ENCODE measurements at regions not wholly inside any gene's neighbourhood (a gene's known extent, or its start where the extent isn't known, plus 50 kb on each side); places are given as distances from the start of the nearest gene placed in this dataset.

- no peak overlapping the region for H3K4me3 ChIP-seq (ENCODE audit: insufficient read depth, low read depth, low read length)
- H3K36me3 ChIP-seq (ENCODE audit: control insufficient read depth, insufficient read depth, low read length): no peaks in the 10 kb centered on the region
- no peaks in the 10 kb centered on the region for H3K9me3 ChIP-seq (ENCODE audit: control insufficient read depth, low read length)
- no peaks in the 10 kb centered on the region for H3K27me3 ChIP-seq (ENCODE audit: control insufficient read depth, insufficient read depth, low read length, poor library complexity, severe bottlenecking)
- no peak overlapping the region for H3K27ac ChIP-seq (ENCODE audit: insufficient read depth, low read depth, low read length, poor library complexity, severe bottlenecking)
- H3K4me1 ChIP-seq (ENCODE audit: control insufficient read depth, insufficient read depth, low read length): peaks cover 17% of the 10 kb centered on the region
- 76 to 77% methylated on average over 7 of the region's 7 CpGs for WGBS, 2 experiments
Measured at GRCh38 chr12:105616971-105617540, 286.6 kb downstream of the C12orf75 start.

DNA sequence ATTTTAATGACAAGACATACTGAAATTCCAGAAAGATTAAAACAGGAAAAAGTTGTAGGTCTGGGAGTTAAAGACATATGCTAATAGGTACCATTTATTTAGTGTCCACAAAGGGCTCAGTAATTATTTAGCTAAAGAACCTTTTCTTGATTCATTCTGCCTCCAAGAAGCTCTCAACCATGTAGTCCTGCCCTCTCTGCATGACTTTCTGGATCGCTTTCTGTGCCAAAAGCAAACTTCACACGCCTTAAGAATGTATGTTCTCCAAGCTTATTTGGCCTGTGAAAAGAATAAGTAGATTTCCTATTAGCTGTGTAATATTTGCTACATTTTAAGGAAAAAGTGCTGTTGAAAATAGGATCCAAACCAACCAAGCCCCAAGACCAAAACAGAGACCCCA lies 291.7 kb downstream of the C12orf75 start:
- no peak overlapping the region for H3K4me3 ChIP-seq (ENCODE audit: insufficient read depth, low read depth, low read length)
- H3K27me3 ChIP-seq (ENCODE audit: control insufficient read depth, insufficient read depth, low read length, poor library complexity, severe bottlenecking): no peaks in the 10 kb centered on the region
- peaks cover 21% of the 10 kb centered on the region for H3K4me1 ChIP-seq (ENCODE audit: control insufficient read depth, insufficient read depth, low read length)
- no peaks in the 10 kb centered on the region for H3K9me3 ChIP-seq (ENCODE audit: control insufficient read depth, low read length)
- WGBS, 2 experiments: 100% methylated on average over 2 of the region's 2 CpGs
- H3K36me3 ChIP-seq (ENCODE audit: control insufficient read depth, insufficient read depth, low read length): no peaks in the 10 kb centered on the region
- H3K27ac ChIP-seq (ENCODE audit: insufficient read depth, low read depth, low read length, poor library complexity, severe bottlenecking): no peak overlapping the region

- Histone ChIP-seq H3K36me3 (ENCODE audit: control insufficient read depth, insufficient read depth, low read length) (no peaks in the 10 kb centered on the region), H3K9me3 (ENCODE audit: control insufficient read depth, low read length) (no peaks in the 10 kb centered on the region), H3K4me3 (ENCODE audit: insufficient read depth, low read depth, low read length) (no peak overlapping the region), H3K4me1 (ENCODE audit: control insufficient read depth, insufficient read depth, low read length) (peaks cover 26% of the 10 kb centered on the region), H3K27me3 (ENCODE audit: control insufficient read depth, insufficient read depth, low read length, poor library complexity, severe bottlenecking) (no peaks in the 10 kb centered on the region), H3K27ac (ENCODE audit: insufficient read depth, low read depth, low read length, poor library complexity, severe bottlenecking) (no peak overlapping the region)
- 77 to 85% methylated on average over 5 to 9 of the region's 9 CpGs for WGBS, 2 experiments
Measured at GRCh38 chr12:105622846-105623736, 292.6 kb downstream of the C12orf75 start.

- no peak overlapping the region for H3K4me3 ChIP-seq (ENCODE audit: insufficient read depth, low read depth, low read length)
Measured at GRCh38 chr12:105626653-105627052, 296.2 kb downstream of the C12orf75 start.

GRCh38 chr12:105637470-105637869 lies 307.0 kb downstream of the C12orf75 start:
- WGBS, 2 experiments: 95 to 100% methylated on average over 2 of the region's 2 CpGs
- Histone ChIP-seq H3K36me3 (ENCODE audit: control insufficient read depth, insufficient read depth, low read length) (peaks cover 5% of the 10 kb centered on the region), H3K4me3 (ENCODE audit: insufficient read depth, low read depth, low read length) (no peak overlapping the region), H3K27me3 (ENCODE audit: control insufficient read depth, insufficient read depth, low read length, poor library complexity, severe bottlenecking) (no peaks in the 10 kb centered on the region), H3K9me3 (ENCODE audit: control insufficient read depth, low read length) (peaks cover 8% of the 10 kb centered on the region), H3K27ac (ENCODE audit: insufficient read depth, low read depth, low read length, poor library complexity, severe bottlenecking) (no peak overlapping the region), H3K4me1 (ENCODE audit: control insufficient read depth, insufficient read depth, low read length) (peaks cover 9% of the 10 kb centered on the region)

More at GRCh38 chr12:105626653-105627052, 296.2 kb downstream of the C12orf75 start:
- no peaks in the 10 kb centered on the region for H3K27me3 ChIP-seq (ENCODE audit: control insufficient read depth, insufficient read depth, low read length, poor library complexity, severe bottlenecking)
- no peaks in the 10 kb centered on the region for H3K36me3 ChIP-seq (ENCODE audit: control insufficient read depth, insufficient read depth, low read length)
- H3K4me1 ChIP-seq (ENCODE audit: control insufficient read depth, insufficient read depth, low read length): peaks cover 26% of the 10 kb centered on the region
- no peaks in the 10 kb centered on the region for H3K9me3 ChIP-seq (ENCODE audit: control insufficient read depth, low read length)
- 87 to 94% methylated on average over 3 of the region's 3 CpGs for WGBS, 2 experiments
- no peak overlapping the region for H3K27ac ChIP-seq (ENCODE audit: insufficient read depth, low read depth, low read length, poor library complexity, severe bottlenecking)

DNA sequence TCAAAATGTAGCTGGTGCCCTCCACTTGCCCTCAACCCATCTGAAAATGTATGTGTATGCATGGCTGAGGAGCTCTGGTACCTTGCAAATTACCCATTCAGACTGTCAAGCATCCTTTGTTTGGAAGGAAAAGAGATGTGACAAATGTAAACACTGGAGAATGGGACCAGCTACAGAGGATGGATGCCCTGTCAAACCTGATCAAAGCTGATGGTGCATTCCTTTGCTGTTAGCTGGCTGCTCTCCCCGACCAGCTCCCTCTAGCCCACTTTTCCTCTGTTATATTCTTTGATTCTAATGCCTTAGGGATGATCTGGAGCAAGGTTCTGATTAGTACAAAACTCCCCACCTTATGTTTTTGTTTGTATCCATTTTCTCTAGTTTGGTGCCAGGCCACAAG lies 310.3 kb downstream of the C12orf75 start:
- peaks cover 5% of the 10 kb centered on the region for H3K36me3 ChIP-seq (ENCODE audit: control insufficient read depth, insufficient read depth, low read length)
- H3K4me3 ChIP-seq (ENCODE audit: insufficient read depth, low read depth, low read length): no peak overlapping the region
- WGBS, 2 experiments: 0 to 19% methylated on average over 1 of the region's 1 CpG
- peaks cover 6% of the 10 kb centered on the region for H3K9me3 ChIP-seq (ENCODE audit: control insufficient read depth, low read length)
- H3K27me3 ChIP-seq (ENCODE audit: control insufficient read depth, insufficient read depth, low read length, poor library complexity, severe bottlenecking): no peaks in the 10 kb centered on the region
- no peak overlapping the region for H3K27ac ChIP-seq (ENCODE audit: insufficient read depth, low read depth, low read length, poor library complexity, severe bottlenecking)
- peaks cover 9% of the 10 kb centered on the region for H3K4me1 ChIP-seq (ENCODE audit: control insufficient read depth, insufficient read depth, low read length)

DNA sequence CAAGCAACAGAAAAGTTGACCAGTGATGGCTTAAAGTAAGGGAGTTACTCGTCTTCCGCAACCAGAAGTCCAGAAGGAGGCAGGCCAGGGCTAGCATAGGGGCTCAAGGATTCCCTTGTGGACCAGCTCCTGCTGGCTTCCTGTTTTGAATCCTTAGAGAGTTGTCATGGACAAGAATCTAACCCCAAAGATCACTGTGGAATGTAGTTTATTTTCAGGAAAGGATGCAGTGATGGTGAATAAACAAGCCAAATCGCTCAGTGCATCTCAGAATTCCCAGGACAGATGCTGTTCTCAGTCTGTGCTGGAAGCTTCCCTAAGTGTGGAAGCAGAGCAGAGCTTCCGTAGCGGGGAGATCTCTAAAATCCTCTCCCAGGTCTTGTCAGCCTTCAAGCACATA lies 311.3 kb downstream of the C12orf75 start:
- H3K27ac ChIP-seq (ENCODE audit: insufficient read depth, low read depth, low read length, poor library complexity, severe bottlenecking): no peak overlapping the region
- peaks cover 2% of the 10 kb centered on the region for H3K9me3 ChIP-seq (ENCODE audit: control insufficient read depth, low read length)
- no peak overlapping the region for H3K4me3 ChIP-seq (ENCODE audit: insufficient read depth, low read depth, low read length)
- no peaks in the 10 kb centered on the region for H3K27me3 ChIP-seq (ENCODE audit: control insufficient read depth, insufficient read depth, low read length, poor library complexity, severe bottlenecking)
- 89 to 97% methylated on average over 5 of the region's 5 CpGs for WGBS, 2 experiments
- peaks cover 9% of the 10 kb centered on the region for H3K4me1 ChIP-seq (ENCODE audit: control insufficient read depth, insufficient read depth, low read length)
- no peaks in the 10 kb centered on the region for H3K36me3 ChIP-seq (ENCODE audit: control insufficient read depth, insufficient read depth, low read length)

DNA sequence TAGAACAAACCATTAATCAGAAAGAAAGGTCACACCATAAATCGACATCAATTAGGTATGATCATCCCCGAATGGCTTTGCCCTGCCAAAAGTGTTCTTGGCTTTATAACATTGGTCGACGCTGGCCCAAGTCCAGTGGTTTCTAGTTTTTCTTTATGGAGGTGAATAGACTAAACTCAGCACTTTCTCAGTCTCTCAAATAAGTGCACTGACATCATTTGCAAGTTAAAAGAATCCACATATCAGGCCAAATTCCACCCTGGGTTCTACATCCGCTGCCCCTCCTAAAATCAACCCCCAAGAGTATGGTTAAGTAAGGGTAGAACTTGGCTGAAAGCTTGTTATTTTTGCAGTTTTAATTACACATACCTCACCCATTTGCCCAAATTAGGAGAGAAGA lies 314.3 kb downstream of the C12orf75 start:
- H3K36me3 ChIP-seq (ENCODE audit: control insufficient read depth, insufficient read depth, low read length): no peaks in the 10 kb centered on the region
- WGBS, 2 experiments: 90 to 95% methylated on average over 4 of the region's 5 CpGs
- no peaks in the 10 kb centered on the region for H3K9me3 ChIP-seq (ENCODE audit: control insufficient read depth, low read length)
- H3K27me3 ChIP-seq (ENCODE audit: control insufficient read depth, insufficient read depth, low read length, poor library complexity, severe bottlenecking): no peaks in the 10 kb centered on the region
- H3K4me3 ChIP-seq (ENCODE audit: insufficient read depth, low read depth, low read length): no peak overlapping the region
- H3K4me1 ChIP-seq (ENCODE audit: control insufficient read depth, insufficient read depth, low read length): peaks cover 8% of the 10 kb centered on the region
- no peak overlapping the region for H3K27ac ChIP-seq (ENCODE audit: insufficient read depth, low read depth, low read length, poor library complexity, severe bottlenecking)

- 90 to 96% methylated on average over 1 of the region's 1 CpG for WGBS, 2 experiments
- Histone ChIP-seq H3K27ac (ENCODE audit: insufficient read depth, low read depth, low read length, poor library complexity, severe bottlenecking) (no peak overlapping the region), H3K27me3 (ENCODE audit: control insufficient read depth, insufficient read depth, low read length, poor library complexity, severe bottlenecking) (no peaks in the 10 kb centered on the region), H3K4me3 (ENCODE audit: insufficient read depth, low read depth, low read length) (no peak overlapping the region), H3K9me3 (ENCODE audit: control insufficient read depth, low read length) (no peaks in the 10 kb centered on the region), H3K36me3 (ENCODE audit: control insufficient read depth, insufficient read depth, low read length) (no peaks in the 10 kb centered on the region), H3K4me1 (ENCODE audit: control insufficient read depth, insufficient read depth, low read length) (no peaks in the 10 kb centered on the region)
Measured at GRCh38 chr12:105654606-105655005, 324.1 kb downstream of the C12orf75 start.

GRCh38 chr12:105658389-105658788 lies 327.9 kb downstream of the C12orf75 start:
- Histone ChIP-seq H3K9me3 (ENCODE audit: control insufficient read depth, low read length) (no peaks in the 10 kb centered on the region), H3K4me1 (ENCODE audit: control insufficient read depth, insufficient read depth, low read length) (no peaks in the 10 kb centered on the region), H3K27ac (ENCODE audit: insufficient read depth, low read depth, low read length, poor library complexity, severe bottlenecking) (no peak overlapping the region), H3K27me3 (ENCODE audit: control insufficient read depth, insufficient read depth, low read length, poor library complexity, severe bottlenecking) (no peaks in the 10 kb centered on the region), H3K36me3 (ENCODE audit: control insufficient read depth, insufficient read depth, low read length) (no peaks in the 10 kb centered on the region), H3K4me3 (ENCODE audit: insufficient read depth, low read depth, low read length) (no peak overlapping the region)
- WGBS, 2 experiments: 89 to 91% methylated on average over 2 of the region's 2 CpGs
